GM23338 (cell line): ENCODE measurements at regions not wholly inside any gene's neighbourhood (a gene's known extent, or its start where the extent isn't known, plus 50 kb on each side); places are given as distances from the start of the nearest gene placed in this dataset.

ENCODE experiments used
- ATAC-seq: fragments of 200-7000 bp; cut with Tn5 transposase; 3 replicates; pipeline ENCODE4 v1.9.1; 2020
- DNase-seq: peaks from one replicate; pipeline ENCODE4 v3.0.0-alpha.2; 2015; ENCODE audit warnings: low spot score
- H2AFZ ChIP-seq: fragments of 200-600 bp; sonication (generic); 2 replicates; pipeline ENCODE4 v1.8.0; 2016; ENCODE audit warnings: antibody characterized with exemption, mild to moderate bottlenecking, moderate library complexity
- H3F3A ChIP-seq: fragments of 200-600 bp; sonication (generic); replicated peaks from 2 replicates; pipeline ENCODE4 v1.8.0; 2017; ENCODE audit warnings: antibody characterized with exemption, mixed run types, low read depth
- H3K27ac ChIP-seq: fragments of 200-600 bp; sonication (generic); 2 replicates; pipeline ENCODE4 v1.6.1; 2016; ENCODE audit warnings: low read depth
- H3K27me3 ChIP-seq: fragments of 200-600 bp; sonication (generic); 2 replicates; pipeline ENCODE4 v1.8.0; 2016; ENCODE audit warnings: mild to moderate bottlenecking, mixed run types, moderate library complexity; ENCODE audit not compliant: insufficient read depth
- H3K36me3 ChIP-seq: fragments of 200-600 bp; sonication (generic); 2 replicates; pipeline ENCODE4 v1.8.0; 2016; ENCODE audit warnings: mild to moderate bottlenecking; ENCODE audit not compliant: insufficient read depth
- H3K4me1 ChIP-seq: fragments of 200-600 bp; sonication (generic); 2 replicates; pipeline ENCODE4 v1.8.0; 2016; ENCODE audit warnings: mild to moderate bottlenecking, moderate library complexity; ENCODE audit not compliant: insufficient read depth
- H3K4me2 ChIP-seq: fragments of 200-600 bp; sonication (generic); 2 replicates; pipeline ENCODE4 v1.7.1; 2017; ENCODE audit warnings: mixed run types
- H3K4me3 ChIP-seq: fragments of 200-600 bp; sonication (generic); 2 replicates; pipeline ENCODE4 v1.6.1; 2016; ENCODE audit warnings: mixed run types
- H3K79me2 ChIP-seq: fragments of 200-600 bp; sonication (generic); replicated peaks from 2 replicates; pipeline ENCODE4 v1.8.0; 2017; ENCODE audit warnings: mild to moderate bottlenecking; ENCODE audit not compliant: insufficient read depth
- H3K9me2 ChIP-seq: fragments of 200-600 bp; sonication (generic); 2 replicates; pipeline ENCODE4 v1.8.0; 2017; ENCODE audit not compliant: insufficient read depth
- H4K20me1 ChIP-seq: fragments of 200-600 bp; sonication (generic); replicated peaks from 2 replicates; pipeline ENCODE4 v1.8.0; 2017; ENCODE audit warnings: mild to moderate bottlenecking; ENCODE audit not compliant: insufficient read depth
- H3K27ac Mint-ChIP-seq: 2 replicates; pipeline ENCODE4 v1.8.0; 2020; ENCODE audit warnings: inconsistent platforms, mild to moderate bottlenecking, moderate library complexity, mixed read lengths
- H3K27me3 Mint-ChIP-seq: 3 replicates; pipeline ENCODE4 v1.8.0; 2022; ENCODE audit warnings: low read depth, mild to moderate bottlenecking, moderate library complexity, mixed read lengths, inconsistent platforms; ENCODE audit not compliant: insufficient read depth, poor library complexity
- H3K36me3 Mint-ChIP-seq: 3 replicates; pipeline ENCODE4 v1.8.0; 2021; ENCODE audit warnings: low read depth, mild to moderate bottlenecking, inconsistent platforms, moderate library complexity, mixed read lengths
- H3K4me1 Mint-ChIP-seq: 3 replicates; pipeline ENCODE4 v1.8.0; 2020; ENCODE audit warnings: mild to moderate bottlenecking, inconsistent platforms, mixed read lengths
- H3K4me3 Mint-ChIP-seq: 3 replicates; pipeline ENCODE4 v1.8.0; 2021; ENCODE audit warnings: moderate library complexity, mild to moderate bottlenecking, inconsistent platforms, mixed read lengths
- H3K9me3 Mint-ChIP-seq: 3 replicates; pipeline ENCODE4 v1.8.0; 2020; ENCODE audit warnings: moderate library complexity, mild to moderate bottlenecking, inconsistent platforms, mixed read lengths
- EZH2phosphoT487 ChIP-seq: fragments of 200-600 bp; sonication (generic); IDR thresholded peaks from one replicate; pipeline ENCODE4 v1.8.1; 2018; ENCODE audit warnings: antibody characterized with exemption; ENCODE audit not compliant: unreplicated experiment
- JUNB ChIP-seq: IDR thresholded peaks from one replicate; pipeline ENCODE4 v1.6.1; 2016; ENCODE audit warnings: antibody characterized with exemption; ENCODE audit not compliant: unreplicated experiment
- POLR2AphosphoS5 ChIP-seq: IDR thresholded peaks from 2 replicates; pipeline ENCODE4 v1.6.1; 2016; ENCODE audit warnings: antibody characterized with exemption, low read depth
- REST ChIP-seq: IDR thresholded peaks from one replicate; pipeline ENCODE4 v1.6.1; 2018; ENCODE audit warnings: antibody characterized with exemption; ENCODE audit not compliant: unreplicated experiment
- STAT1 ChIP-seq: IDR thresholded peaks from one replicate; pipeline ENCODE4 v1.6.1; 2016; ENCODE audit warnings: antibody characterized with exemption; ENCODE audit not compliant: unreplicated experiment
- ZNF114 ChIP-seq: fragments of 250-450 bp; sonication (Bioruptor Pico); IDR thresholded peaks from 2 replicates; pipeline ENCODE4 v1.5.0; 2020; ENCODE audit warnings: mild to moderate bottlenecking, moderate library complexity
- TF ChIP-seq, protein P1 (sequence below), 2 experiments: fragments of 200-600 bp in 1 of 2; sonication (generic) in 1 of 2; conservative IDR thresholded peaks; 2 replicates each; pipeline versions ENCODE4 v1.5.1 to v1.6.1; 2016 to 2017; ENCODE audit warnings: antibody characterized with exemption in 2 of 2, low read depth in 2 of 2, mild to moderate bottlenecking in 2 of 2, moderate library complexity in 1 of 2

DNA sequence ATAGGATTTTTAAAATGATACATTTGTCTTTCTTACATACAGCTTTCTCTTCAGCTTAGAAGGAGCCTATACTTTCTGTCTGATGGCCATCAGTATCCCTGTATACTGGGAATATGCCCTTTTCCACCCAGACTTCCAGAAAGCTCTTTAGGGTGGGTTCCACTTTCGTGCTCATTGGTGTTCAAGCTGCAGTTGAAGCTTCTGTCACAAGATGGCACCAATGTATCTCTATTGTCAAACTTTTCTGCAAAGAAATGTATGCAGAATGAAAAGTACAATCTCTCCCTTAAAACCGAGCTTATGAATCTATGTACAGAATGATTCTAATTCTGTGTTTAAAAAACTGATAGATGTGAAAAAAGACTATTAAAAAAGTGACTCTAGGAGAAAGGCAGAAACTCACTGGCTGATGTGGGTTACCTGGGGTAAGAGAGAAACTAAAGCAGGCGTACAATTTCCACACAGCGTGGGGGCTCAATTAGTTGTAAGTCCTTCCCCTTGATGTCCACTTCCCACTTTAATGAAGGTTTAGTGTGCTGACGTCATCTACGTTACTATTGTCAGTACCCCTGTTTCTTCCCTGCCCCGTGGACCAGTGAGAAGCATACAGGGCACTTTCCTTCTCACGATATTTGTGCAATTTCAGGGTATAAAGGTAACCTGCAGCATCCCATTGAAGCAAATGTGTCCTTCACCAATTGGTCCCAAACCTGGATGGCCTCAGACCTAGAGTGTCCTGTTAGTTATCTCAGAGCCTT, 57.3 kb upstream of the TCEAL2 start:
- Histone ChIP-seq H3K27ac (no peak overlapping the region), H3K4me1 (no peaks in the 10 kb centered on the region), H2AFZ (no peak overlapping the region), H3K4me2 (no peak overlapping the region), H3F3A (no peaks in the 10 kb centered on the region), H3K79me2 (no peaks in the 10 kb centered on the region), H3K27me3 (no peaks in the 10 kb centered on the region), H4K20me1 (no peaks in the 10 kb centered on the region), H3K36me3 (no peaks in the 10 kb centered on the region), H3K9me2 (no peaks in the 10 kb centered on the region), H3K4me3 (no peak overlapping the region)
- peaks cover 33% of the 10 kb centered on the region; the same call in 2 of the 3 replicates for H3K9me3 Mint-ChIP-seq
- H3K4me1 Mint-ChIP-seq: no peaks in the 10 kb centered on the region
- no peak overlapping the region for H3K27ac Mint-ChIP-seq
- peaks cover 16% of the 10 kb centered on the region; the same call in 2 of the 3 replicates for H3K36me3 Mint-ChIP-seq
- H3K4me3 Mint-ChIP-seq: no peak overlapping the region
- no peak for TF ChIP-seq EZH2phosphoT487
- TF ChIP-seq, protein P1, sequence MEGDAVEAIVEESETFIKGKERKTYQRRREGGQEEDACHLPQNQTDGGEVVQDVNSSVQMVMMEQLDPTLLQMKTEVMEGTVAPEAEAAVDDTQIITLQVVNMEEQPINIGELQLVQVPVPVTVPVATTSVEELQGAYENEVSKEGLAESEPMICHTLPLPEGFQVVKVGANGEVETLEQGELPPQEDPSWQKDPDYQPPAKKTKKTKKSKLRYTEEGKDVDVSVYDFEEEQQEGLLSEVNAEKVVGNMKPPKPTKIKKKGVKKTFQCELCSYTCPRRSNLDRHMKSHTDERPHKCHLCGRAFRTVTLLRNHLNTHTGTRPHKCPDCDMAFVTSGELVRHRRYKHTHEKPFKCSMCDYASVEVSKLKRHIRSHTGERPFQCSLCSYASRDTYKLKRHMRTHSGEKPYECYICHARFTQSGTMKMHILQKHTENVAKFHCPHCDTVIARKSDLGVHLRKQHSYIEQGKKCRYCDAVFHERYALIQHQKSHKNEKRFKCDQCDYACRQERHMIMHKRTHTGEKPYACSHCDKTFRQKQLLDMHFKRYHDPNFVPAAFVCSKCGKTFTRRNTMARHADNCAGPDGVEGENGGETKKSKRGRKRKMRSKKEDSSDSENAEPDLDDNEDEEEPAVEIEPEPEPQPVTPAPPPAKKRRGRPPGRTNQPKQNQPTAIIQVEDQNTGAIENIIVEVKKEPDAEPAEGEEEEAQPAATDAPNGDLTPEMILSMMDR (conservative IDR thresholded peaks at IDR 0.05; ENCODE audit: low read depth in 2 of 2): peak; percentile 51 to 61
- H3K27me3 Mint-ChIP-seq: no peaks in the 10 kb centered on the region
- no peak for ATAC-seq
- peak; percentile 21 for DNase-seq

- H3K36me3 Mint-ChIP-seq: peaks cover 16% of the 10 kb centered on the region; the same call in 2 of the 3 replicates
- H3K27ac Mint-ChIP-seq: no peak overlapping the region
- DNase-seq (peak; percentile 35), ATAC-seq (no peak)
- no peaks in the 10 kb centered on the region for H3K4me1 Mint-ChIP-seq
- no peak overlapping the region for H2AFZ ChIP-seq
- H3K27ac ChIP-seq: no peak overlapping the region
- H3K36me3 ChIP-seq: no peaks in the 10 kb centered on the region
- H3K9me3 Mint-ChIP-seq: peaks cover 53% of the 10 kb centered on the region; the same call in 2 of the 3 replicates
- no peaks in the 10 kb centered on the region for H3K9me2 ChIP-seq
- H3K4me2 ChIP-seq: no peak overlapping the region
- no peaks in the 10 kb centered on the region for H3F3A ChIP-seq
- H3K27me3 ChIP-seq: no peaks in the 10 kb centered on the region
- H3K27me3 Mint-ChIP-seq: no peaks in the 10 kb centered on the region
- H3K79me2 ChIP-seq: no peaks in the 10 kb centered on the region
- H4K20me1 ChIP-seq: no peaks in the 10 kb centered on the region
- TF ChIP-seq REST: no peak
- TF ChIP-seq ZNF114: no peak
- no peak for TF ChIP-seq STAT1
- TF ChIP-seq, protein P1 (conservative IDR thresholded peaks at IDR 0.05; ENCODE audit: low read depth in 2 of 2): no peak
- no peak for TF ChIP-seq POLR2AphosphoS5
- TF ChIP-seq EZH2phosphoT487: no peak
- no peak for TF ChIP-seq JUNB
- no peak overlapping the region for H3K4me3 Mint-ChIP-seq
- H3K4me3 ChIP-seq: no peak overlapping the region
- no peaks in the 10 kb centered on the region for H3K4me1 ChIP-seq
These were observed 61.9 kb upstream of the TCEAL2 start for GRCh38 chrX:102063445-102064074.
